Superior temporal gyrus (tissue), 1 donor: ENCODE measurements at regions not wholly inside any gene's neighbourhood (a gene's known extent, or its start where the extent isn't known, plus 50 kb on each side); places are given as distances from the start of the nearest gene placed in this dataset.
"Not testable (repeated sequence)": the region's sequence is repeated elsewhere in the genome, so short reads cannot be mapped to it uniquely, and the experiment has no call there.

Source experiments
- DNase-seq: peaks from one replicate; pipeline ENCODE4 v3.0.0-alpha.2; 2016; ENCODE audit errors: extremely low spot score

GRCh38 chr3:88947013-88947412 is 160.4 kb upstream of the EPHA3 start:
- no peak for DNase-seq

- DNase-seq = no peak
These were observed 152.6 kb upstream of the EPHA3 start for GRCh38 chr3:88954853-88955252.

GRCh38 chr3:88955274-88955673 is 152.1 kb upstream of the EPHA3 start:
- no peak for DNase-seq

- DNase-seq = no peak
These were observed 149.5 kb upstream of the EPHA3 start for GRCh38 chr3:88957711-88958439.

- no peak for DNase-seq
These were observed 147.4 kb upstream of the EPHA3 start for GRCh38 chr3:88960019-88960418.

GRCh38 chr3:88963003-88963402 is 144.4 kb upstream of the EPHA3 start:
- DNase-seq = no peak

- no peak for DNase-seq
These were observed 127.7 kb upstream of the EPHA3 start for GRCh38 chr3:88979760-88980159.

- DNase-seq = no peak
These were observed 124.0 kb upstream of the EPHA3 start for GRCh38 chr3:88983458-88983857.

- DNase-seq = no peak
These were observed 123.2 kb upstream of the EPHA3 start for GRCh38 chr3:88984256-88984655.

- no peak for DNase-seq
These were observed 122.6 kb upstream of the EPHA3 start for GRCh38 chr3:88984832-88985231.

- no peak for DNase-seq
These were observed 121.9 kb upstream of the EPHA3 start for GRCh38 chr3:88985491-88985890.

- no peak for DNase-seq
These were observed 120.6 kb upstream of the EPHA3 start for GRCh38 chr3:88986834-88987233.

GRCh38 chr3:88987776-88988175 is 119.6 kb upstream of the EPHA3 start:
- DNase-seq = no peak

GRCh38 chr3:88988906-88989305 is 118.5 kb upstream of the EPHA3 start:
- no peak for DNase-seq

GRCh38 chr3:88991496-88991895 is 115.9 kb upstream of the EPHA3 start:
- no peak for DNase-seq

- no peak for DNase-seq
These were observed 110.7 kb upstream of the EPHA3 start for GRCh38 chr3:88996691-88997090.

GRCh38 chr3:88997260-88997659 is 110.2 kb upstream of the EPHA3 start:
- DNase-seq = no peak

GRCh38 chr3:89000886-89001285 is 106.5 kb upstream of the EPHA3 start:
- no peak for DNase-seq

- no peak for DNase-seq
These were observed 105.2 kb upstream of the EPHA3 start for GRCh38 chr3:89002191-89002590.

- DNase-seq = no peak
These were observed 93.9 kb upstream of the EPHA3 start for GRCh38 chr3:89013536-89013935.

- DNase-seq = no peak
These were observed 89.9 kb upstream of the EPHA3 start for GRCh38 chr3:89017531-89017930.

- DNase-seq = no peak
These were observed 82.2 kb upstream of the EPHA3 start for GRCh38 chr3:89025185-89025584.

GRCh38 chr3:89032346-89033013 is 74.9 kb upstream of the EPHA3 start:
- no peak for DNase-seq

- not testable (repeated sequence) for DNase-seq
These were observed 72.7 kb upstream of the EPHA3 start for GRCh38 chr3:89034723-89035122.
